Putamen (tissue), 1 donor: ENCODE measurements at regions not wholly inside any gene's neighbourhood (a gene's known extent, or its start where the extent isn't known, plus 50 kb on each side); places are given as distances from the start of the nearest gene placed in this dataset.
"Not testable (repeated sequence)": the region's sequence is repeated elsewhere in the genome, so short reads cannot be mapped to it uniquely, and the experiment has no call there.

Experiments
- DNase-seq: peaks from one replicate; pipeline ENCODE4 v3.0.0-alpha.2; 2016; ENCODE audit warnings: low spot score

- DNase-seq: no peak
Measured at GRCh38 chr4:135605076-135605475, 1403.5 kb upstream of the PABPC4L start.

DNA sequence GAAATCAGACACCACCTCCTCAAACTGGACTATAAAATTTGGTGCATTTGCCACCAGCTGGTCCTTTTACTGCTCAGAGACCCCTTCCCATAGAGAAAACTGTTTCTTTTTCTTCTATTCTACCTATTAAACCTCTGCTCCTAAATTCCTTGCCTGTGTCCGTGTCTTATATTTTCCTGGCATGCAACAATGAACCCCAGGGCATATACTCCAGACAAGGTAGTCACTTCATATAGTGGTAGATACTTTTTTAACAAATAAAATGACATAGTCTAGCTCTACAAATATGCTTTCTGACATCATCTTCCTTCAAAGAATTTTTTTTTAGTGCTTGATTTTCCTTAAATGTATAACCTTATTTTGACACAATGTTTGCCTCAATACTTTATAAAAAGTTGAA is 1402.9 kb upstream of the PABPC4L start:
- DNase-seq: no peak

DNA sequence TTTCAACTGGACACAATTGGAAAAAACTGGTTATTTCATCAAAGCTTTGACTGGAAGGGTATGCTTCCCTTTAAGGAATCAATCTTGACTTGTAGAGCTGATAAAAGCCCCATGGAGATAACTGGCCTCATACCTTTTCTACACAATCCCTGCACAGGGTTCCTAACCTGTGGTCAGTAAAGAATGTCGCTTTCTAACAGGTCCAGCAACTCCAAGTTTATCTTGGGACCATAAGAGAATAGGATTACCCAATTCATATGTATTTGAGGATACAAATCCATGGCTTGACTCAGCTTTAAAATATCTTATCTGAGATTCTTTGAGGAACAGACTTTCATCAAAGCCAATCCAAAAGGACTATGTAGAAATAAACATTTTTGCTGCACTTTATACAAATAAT is 1399.8 kb upstream of the PABPC4L start:
- DNase-seq: no peak

- no peak for DNase-seq
Measured at GRCh38 chr4:135598151-135598550, 1396.6 kb upstream of the PABPC4L start.

GRCh38 chr4:135594521-135594920 is 1392.9 kb upstream of the PABPC4L start:
- no peak for DNase-seq

- no peak for DNase-seq
Measured at GRCh38 chr4:135575041-135575440, 1373.5 kb upstream of the PABPC4L start.

GRCh38 chr4:135573251-135573650 is 1371.7 kb upstream of the PABPC4L start:
- DNase-seq: no peak

DNA sequence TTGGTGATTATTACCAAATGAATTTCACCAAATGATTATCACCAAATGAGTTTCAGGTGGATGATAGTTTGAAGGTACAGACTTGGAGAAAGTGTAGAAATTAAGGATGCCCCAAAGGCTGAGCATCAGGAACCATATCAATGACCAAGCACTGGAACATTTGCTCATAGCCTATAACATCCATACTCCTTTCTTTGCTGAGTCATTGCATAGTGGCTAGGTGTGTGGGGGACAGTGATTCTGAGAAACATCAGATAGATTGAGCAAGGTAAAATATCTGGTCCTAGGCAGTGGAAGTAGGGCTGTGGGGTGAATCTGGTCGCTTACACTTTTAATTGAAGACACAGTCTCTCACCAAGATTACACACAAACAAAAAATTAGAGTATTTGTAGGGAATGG is 1362.5 kb upstream of the PABPC4L start:
- no peak for DNase-seq

DNA sequence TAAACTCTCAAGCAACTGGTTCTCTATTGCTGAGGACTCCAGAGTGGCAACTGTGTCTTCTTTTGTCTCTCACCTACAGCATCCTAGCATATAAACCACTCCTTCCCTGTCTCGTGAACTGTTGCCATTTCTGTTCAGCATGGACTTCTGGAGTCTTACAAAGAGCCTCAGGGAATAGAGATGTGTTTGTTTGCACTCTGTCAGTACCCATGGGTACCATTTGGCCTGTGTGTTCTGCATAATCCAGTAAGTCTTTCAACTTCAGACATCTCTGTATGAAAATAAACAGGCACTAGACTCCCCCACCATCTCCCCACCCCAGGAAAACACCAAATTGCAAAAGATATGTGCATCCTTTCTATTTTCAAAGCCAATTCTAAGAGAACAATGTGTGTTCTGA is 1351.6 kb upstream of the PABPC4L start:
- DNase-seq: no peak

DNA sequence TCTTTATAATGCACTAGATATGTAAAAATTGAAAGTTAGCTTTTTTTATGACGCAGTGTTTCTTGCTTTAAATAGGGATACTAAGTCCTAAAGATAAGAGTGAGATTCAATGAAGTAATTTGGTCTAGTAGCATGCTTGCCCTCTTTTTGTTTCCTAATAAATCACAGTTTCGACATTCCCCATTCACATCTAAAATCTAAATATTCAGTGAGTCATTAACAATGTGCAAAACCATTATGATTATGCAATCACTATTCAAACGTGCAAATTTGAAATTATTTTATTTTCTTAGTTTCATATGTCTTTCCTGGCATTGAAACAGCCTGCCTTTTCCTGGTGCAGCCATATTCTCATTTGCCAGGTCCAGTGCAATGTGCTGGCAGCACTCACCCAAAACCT is 1350.5 kb upstream of the PABPC4L start:
- DNase-seq: no peak

DNA sequence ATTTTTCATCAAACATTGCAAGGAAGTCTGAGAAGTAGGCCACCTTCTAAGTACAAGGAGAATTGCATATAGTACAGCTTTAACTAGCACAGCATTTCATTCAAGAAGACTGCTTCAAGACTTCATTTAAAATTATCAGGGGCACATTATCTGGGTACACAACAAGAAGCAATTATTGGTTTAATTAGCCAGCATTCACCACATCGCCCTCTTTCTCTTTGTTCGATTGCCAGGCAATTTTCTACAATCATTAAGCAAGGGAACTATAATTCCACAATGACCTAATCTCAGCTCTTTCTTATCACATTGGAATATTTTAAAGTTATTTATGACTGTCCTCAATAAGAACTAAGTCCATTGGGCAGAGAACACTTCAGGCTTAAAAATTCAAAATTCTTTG is 1347.1 kb upstream of the PABPC4L start:
- no peak for DNase-seq

- DNase-seq: no peak
Measured at GRCh38 chr4:135545616-135546317, 1344.2 kb upstream of the PABPC4L start.

- DNase-seq: no peak
Measured at GRCh38 chr4:135538698-135539097, 1337.1 kb upstream of the PABPC4L start.

DNA sequence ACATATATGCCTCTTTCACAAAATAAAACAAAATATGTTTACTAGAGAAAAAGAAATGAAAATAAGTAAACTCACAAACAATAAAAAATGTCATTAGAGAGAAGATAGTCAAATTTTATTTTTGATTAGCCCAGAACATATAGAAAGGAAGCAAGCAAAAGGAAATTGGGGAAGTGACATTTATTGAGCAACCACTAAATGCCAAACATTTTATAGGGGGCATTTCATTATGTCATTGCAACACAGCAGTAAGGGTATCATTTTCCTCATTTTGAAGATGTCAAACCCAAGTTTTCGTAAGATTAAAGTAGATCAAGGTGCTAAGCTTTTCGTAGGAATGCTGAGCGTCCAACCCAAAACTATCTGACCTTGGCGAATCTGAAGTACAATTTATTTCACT is 1331.5 kb upstream of the PABPC4L start:
- no peak for DNase-seq

DNA sequence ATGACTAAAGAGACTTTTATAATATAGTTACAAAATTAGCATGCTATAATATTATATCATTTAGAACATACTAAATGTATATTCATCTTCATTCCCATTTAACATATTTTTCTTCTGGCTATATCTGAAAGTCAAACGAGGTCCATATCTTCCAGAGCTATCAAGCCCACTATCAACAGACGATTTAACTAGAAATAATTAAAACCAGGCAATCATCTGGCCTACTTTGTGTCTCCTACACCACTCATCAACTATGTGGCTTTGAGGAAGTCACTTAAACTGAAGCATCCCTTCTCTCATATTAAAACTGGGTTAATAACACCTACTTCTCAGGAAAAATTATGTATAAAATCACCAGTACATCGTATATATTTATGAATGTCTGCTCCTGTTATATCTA is 1330.5 kb upstream of the PABPC4L start:
- no peak for DNase-seq

GRCh38 chr4:135515295-135515694 is 1313.7 kb upstream of the PABPC4L start:
- DNase-seq: no peak

DNA sequence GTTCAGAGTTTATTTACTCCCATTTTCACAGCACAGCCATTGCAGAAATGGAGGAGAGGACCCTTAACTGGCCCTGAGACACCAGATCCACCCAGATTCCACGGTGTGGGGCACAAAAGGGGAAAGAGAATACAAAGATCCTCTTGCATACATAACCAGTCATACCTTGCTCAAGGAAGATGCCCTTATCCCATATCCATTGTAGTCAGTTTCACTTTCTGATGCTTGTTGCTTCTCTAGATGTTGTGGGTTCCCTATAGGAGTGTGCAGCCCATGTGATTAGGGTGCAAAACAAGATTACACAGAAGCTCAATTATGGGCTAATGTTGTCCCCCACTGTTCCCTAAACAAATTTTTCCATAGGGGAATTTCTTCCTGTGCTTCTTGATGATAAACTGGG is 1309.0 kb upstream of the PABPC4L start:
- DNase-seq: no peak

GRCh38 chr4:135508006-135508714 is 1306.6 kb upstream of the PABPC4L start:
- no peak for DNase-seq

- DNase-seq: no peak
Measured at GRCh38 chr4:135497563-135498152, 1296.1 kb upstream of the PABPC4L start.

DNA sequence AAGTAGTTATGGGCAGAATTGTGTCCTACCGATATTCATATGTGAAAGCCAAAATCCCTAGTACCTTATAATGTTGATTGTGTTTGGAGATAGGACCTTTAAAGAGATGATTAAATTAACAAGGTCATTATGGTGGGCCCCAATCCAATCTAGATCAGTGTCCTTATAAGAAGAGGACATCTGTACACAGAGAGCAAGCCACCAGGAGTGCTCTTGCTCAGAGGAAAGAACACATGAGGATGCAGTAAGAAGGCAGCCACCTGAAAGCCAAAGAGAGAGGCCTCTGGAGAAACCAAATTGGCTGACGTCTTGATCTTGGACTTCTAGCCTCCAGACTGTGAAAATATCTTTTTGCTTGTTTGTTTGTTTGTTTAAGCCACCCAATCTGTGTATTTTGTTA is 1290.8 kb upstream of the PABPC4L start:
- DNase-seq: no peak

DNA sequence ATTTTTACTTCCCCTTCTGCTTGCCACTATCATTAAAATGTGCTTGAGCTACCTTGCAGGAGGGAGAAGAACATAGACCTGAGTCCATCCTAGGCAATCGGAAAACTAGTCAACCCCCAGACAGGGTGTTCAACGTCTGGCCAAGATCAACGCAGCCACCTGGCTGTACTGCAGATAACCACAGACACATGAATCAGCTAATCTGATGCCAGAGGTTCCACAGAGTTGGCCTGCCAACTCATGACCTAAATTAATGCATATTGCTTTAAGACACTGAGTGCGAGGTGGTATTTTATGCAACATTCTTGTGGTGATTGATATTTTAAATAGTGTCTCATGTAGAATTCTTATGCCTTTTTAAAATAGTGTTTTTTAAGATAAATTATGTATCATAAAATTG is 1283.8 kb upstream of the PABPC4L start:
- DNase-seq: no peak

- no peak for DNase-seq
Measured at GRCh38 chr4:135476272-135476671, 1274.7 kb upstream of the PABPC4L start.

GRCh38 chr4:135464311-135464710 is 1262.7 kb upstream of the PABPC4L start:
- DNase-seq: no peak

DNA sequence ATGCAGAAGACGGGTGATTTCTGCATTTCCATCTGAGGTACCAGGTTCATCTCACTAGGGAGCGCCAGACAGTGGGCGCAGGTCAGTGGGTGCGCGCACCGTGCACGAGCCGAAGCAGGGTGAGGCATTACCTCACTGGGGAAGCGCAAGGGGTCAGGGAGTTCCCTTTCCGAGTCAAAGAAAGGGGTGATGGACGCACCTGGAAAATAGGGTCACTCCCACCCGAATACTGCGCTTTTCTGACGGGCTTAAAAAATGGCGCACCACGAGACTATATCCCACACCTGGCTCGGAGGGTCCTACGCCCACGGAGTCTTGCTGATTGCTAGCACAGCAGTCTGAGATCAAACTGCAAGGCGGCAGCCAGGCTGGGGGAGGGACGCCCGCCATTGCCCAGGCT is 1246.0 kb upstream of the PABPC4L start:
- not testable (repeated sequence) for DNase-seq
